Urinary bladder (tissue), 3 donors: ENCODE measurements at regions not wholly inside any gene's neighbourhood (a gene's known extent, or its start where the extent isn't known, plus 50 kb on each side); places are given as distances from the start of the nearest gene placed in this dataset.

ENCODE experiments used
- DNase-seq: peaks from one replicate; pipeline ENCODE4 v3.0.0-alpha.2; 2015; ENCODE audit errors: extremely low spot score
- H3K27ac ChIP-seq: one replicate; pipeline ENCODE4 v1.5.1; 2013; ENCODE audit warnings: low read depth, mild to moderate bottlenecking, moderate library complexity
- H3K36me3 ChIP-seq: one replicate; pipeline ENCODE4 v1.6.1; 2013; ENCODE audit warnings: mild to moderate bottlenecking, moderate library complexity; ENCODE audit not compliant: insufficient read depth
- H3K4me1 ChIP-seq: one replicate; pipeline ENCODE4 v1.6.1; 2013; ENCODE audit warnings: mild to moderate bottlenecking, moderate library complexity; ENCODE audit not compliant: insufficient read depth
- H3K4me3 ChIP-seq: one replicate; pipeline ENCODE4 v1.5.1; 2013; ENCODE audit warnings: low read depth, low read length
- WGBS: extraction: QIAGEN DNeasy Blood & Tissue Kit; methylation state at CpG from one replicate; pipeline ENCODE4 v1.1.7; 2013; 5-methylcytosine and 5-hydroxymethylcytosine counted together
- donor health status: healthy with polysubstance abuse.
- donor health status: healthy.

- no peak for DNase-seq
- 82% methylated on average over 5 of the region's 5 CpGs for WGBS
- Histone ChIP-seq H3K4me3 (no peak overlapping the region), H3K4me1 (peaks cover 1% of the 10 kb centered on the region), H3K36me3 (no peaks in the 10 kb centered on the region), H3K27ac (no peak overlapping the region)
These were observed 100.2 kb upstream of the CASZ1 start for GRCh38 chr1:10896673-10897072.

- 91% methylated on average over 13 of the region's 13 CpGs for WGBS
- no peaks in the 10 kb centered on the region for H3K36me3 ChIP-seq
- H3K4me3 ChIP-seq = no peak overlapping the region
- DNase-seq = no peak
- H3K4me1 ChIP-seq = peaks cover 1% of the 10 kb centered on the region
- no peak overlapping the region for H3K27ac ChIP-seq
These were observed 101.0 kb upstream of the CASZ1 start for GRCh38 chr1:10897321-10897980.

- WGBS = 61% methylated on average over 17 of the region's 17 CpGs
- no peak for DNase-seq
These were observed 101.7 kb upstream of the CASZ1 start for GRCh38 chr1:10897981-10898728.

GRCh38 chr1:10898921-10899320 lies 102.5 kb upstream of the CASZ1 start:
- H3K27ac ChIP-seq = no peak overlapping the region

More at GRCh38 chr1:10897981-10898728, 101.7 kb upstream of the CASZ1 start:
- Histone ChIP-seq H3K36me3 (no peaks in the 10 kb centered on the region), H3K4me1 (peaks cover 1% of the 10 kb centered on the region), H3K27ac (no peak overlapping the region), H3K4me3 (no peak overlapping the region)

GRCh38 chr1:10899490-10900250 lies 103.2 kb upstream of the CASZ1 start:
- Histone ChIP-seq H3K27ac (no peak overlapping the region), H3K36me3 (no peaks in the 10 kb centered on the region), H3K4me3 (no peak overlapping the region), H3K4me1 (peaks cover 1% of the 10 kb centered on the region)
- WGBS = 77% methylated on average over 18 of the region's 18 CpGs
- no peak for DNase-seq

More at GRCh38 chr1:10898921-10899320, 102.5 kb upstream of the CASZ1 start:
- 90% methylated on average over 9 of the region's 9 CpGs for WGBS
- no peaks in the 10 kb centered on the region for H3K36me3 ChIP-seq
- no peak for DNase-seq
- peaks cover 1% of the 10 kb centered on the region for H3K4me1 ChIP-seq
- no peak overlapping the region for H3K4me3 ChIP-seq

GRCh38 chr1:10900251-10900651 lies 103.8 kb upstream of the CASZ1 start:
- H3K4me1 ChIP-seq = peaks cover 1% of the 10 kb centered on the region
- WGBS = 61% methylated on average over 12 of the region's 12 CpGs
- H3K27ac ChIP-seq = no peak overlapping the region
- DNase-seq = no peak
- no peak overlapping the region for H3K4me3 ChIP-seq
- H3K36me3 ChIP-seq = no peaks in the 10 kb centered on the region

- Histone ChIP-seq H3K36me3 (no peaks in the 10 kb centered on the region), H3K4me1 (peaks cover 1% of the 10 kb centered on the region), H3K4me3 (no peak overlapping the region), H3K27ac (no peak overlapping the region)
- DNase-seq = no peak
- WGBS = 68% methylated on average over 6 of the region's 6 CpGs
These were observed 104.2 kb upstream of the CASZ1 start for GRCh38 chr1:10900691-10901090.

GRCh38 chr1:10901091-10901890 lies 104.8 kb upstream of the CASZ1 start:
- H3K4me1 ChIP-seq = peaks cover 1% of the 10 kb centered on the region
- H3K27ac ChIP-seq = peak overlapping the region; percentile 73
- DNase-seq = no peak
- no peaks in the 10 kb centered on the region for H3K36me3 ChIP-seq
- no peak overlapping the region for H3K4me3 ChIP-seq
- 69% methylated on average over 29 of the region's 29 CpGs for WGBS

- H3K27ac ChIP-seq = peak overlapping the region; percentile 53
- DNase-seq = no peak
- H3K4me3 ChIP-seq = no peak overlapping the region
- H3K36me3 ChIP-seq = no peaks in the 10 kb centered on the region
- H3K4me1 ChIP-seq = no peaks in the 10 kb centered on the region
- WGBS = 83% methylated on average over 18 of the region's 18 CpGs
These were observed 105.7 kb upstream of the CASZ1 start for GRCh38 chr1:10901891-10902805.

- no peak overlapping the region for H3K4me3 ChIP-seq
- 89% methylated on average over 3 of the region's 3 CpGs for WGBS
- H3K4me1 ChIP-seq = no peaks in the 10 kb centered on the region
- DNase-seq = no peak
- H3K36me3 ChIP-seq = no peaks in the 10 kb centered on the region
- no peak overlapping the region for H3K27ac ChIP-seq
These were observed 107.0 kb upstream of the CASZ1 start for GRCh38 chr1:10903421-10903820.

GRCh38 chr1:10903821-10904220 lies 107.4 kb upstream of the CASZ1 start:
- Histone ChIP-seq H3K27ac (no peak overlapping the region), H3K4me3 (no peak overlapping the region), H3K36me3 (no peaks in the 10 kb centered on the region), H3K4me1 (no peaks in the 10 kb centered on the region)
- WGBS = 85% methylated on average over 9 of the region's 9 CpGs
- no peak for DNase-seq
